SK-N-SH treated with all-trans-retinoic acid at 6 μM for 48 hours (cell line): ENCODE measurements at regions not wholly inside any gene's neighbourhood (a gene's known extent, or its start where the extent isn't known, plus 50 kb on each side); places are given as distances from the start of the nearest gene placed in this dataset.

Experiments used
- ATAC-seq: fragments of 200-7000 bp; cut with Tn5 transposase; 3 replicates; pipeline ENCODE4 v1.9.1; 2020; ENCODE audit warnings: mild to moderate bottlenecking, moderate library complexity
- ARNTL ChIP-seq: fragments of 450-650 bp; formaldehyde crosslinking; IDR thresholded peaks from 2 replicates; pipeline ENCODE4 v1.5.0; 2020; ENCODE audit warnings: low read depth, mild to moderate bottlenecking, moderate library complexity, borderline replicate concordance
- BACH2 ChIP-seq: fragments of 250-450 bp; sonication (Bioruptor Pico); IDR thresholded peaks from 2 replicates; pipeline ENCODE4 v1.9.0; 2021; ENCODE audit warnings: mild to moderate bottlenecking, borderline replicate concordance
- CREB5 ChIP-seq: fragments of 250-450 bp; sonication (Bioruptor Pico); IDR thresholded peaks from 2 replicates; pipeline ENCODE4 v1.5.1; 2020; ENCODE audit warnings: low read depth, mild to moderate bottlenecking, moderate library complexity
- CSDC2 ChIP-seq: fragments of 250-450 bp; sonication (Bioruptor Pico); IDR thresholded peaks from 2 replicates; pipeline ENCODE4 v1.5.0; 2020; ENCODE audit warnings: mild to moderate bottlenecking, moderate library complexity
- CSRNP3 ChIP-seq: fragments of 250-450 bp; sonication (Bioruptor Pico); IDR thresholded peaks from 2 replicates; pipeline ENCODE4 v1.5.1; 2021; ENCODE audit warnings: mild to moderate bottlenecking, moderate library complexity
- ESRRG ChIP-seq: fragments of 250-450 bp; sonication (Bioruptor Pico); IDR thresholded peaks from 2 replicates; pipeline ENCODE4 v1.6.1; 2021; ENCODE audit warnings: mild to moderate bottlenecking
- GLIS3 ChIP-seq: fragments of 250-450 bp; sonication (Bioruptor Pico); IDR thresholded peaks from 2 replicates; pipeline ENCODE4 v1.5.0; 2020; ENCODE audit warnings: mild to moderate bottlenecking, moderate library complexity
- ISL1 ChIP-seq: fragments of 250-450 bp; sonication (Bioruptor Pico); IDR thresholded peaks from 2 replicates; pipeline ENCODE4 v2.1.2; 2022; ENCODE audit warnings: mild to moderate bottlenecking, moderate library complexity
- OSR1 ChIP-seq: fragments of 250-450 bp; sonication (Bioruptor Pico); IDR thresholded peaks from 2 replicates; pipeline ENCODE4 v1.8.0; 2022; ENCODE audit warnings: moderate library complexity, mild to moderate bottlenecking, inconsistent platforms
- RARB ChIP-seq: fragments of 250-450 bp; sonication (Bioruptor Pico); IDR thresholded peaks from 2 replicates; pipeline ENCODE4 v1.8.0; 2021; ENCODE audit warnings: mild to moderate bottlenecking, moderate library complexity
- SNAI2 ChIP-seq: fragments of 250-450 bp; sonication (Bioruptor Pico); IDR thresholded peaks from 2 replicates; pipeline ENCODE4 v1.5.0; 2020; ENCODE audit warnings: mild to moderate bottlenecking, moderate library complexity
- TCF4 ChIP-seq: fragments of 250-450 bp; sonication (Bioruptor Pico); IDR thresholded peaks from 2 replicates; pipeline ENCODE4 v1.8.0; 2021; ENCODE audit warnings: mild to moderate bottlenecking, moderate library complexity, borderline replicate concordance
- TOX ChIP-seq: fragments of 250-450 bp; sonication (Bioruptor Pico); IDR thresholded peaks from 2 replicates; pipeline ENCODE4 v1.8.0; 2021; ENCODE audit warnings: mild to moderate bottlenecking, moderate library complexity, borderline replicate concordance
- ZC3H10 ChIP-seq: fragments of 250-450 bp; sonication (Bioruptor Pico); IDR thresholded peaks from 2 replicates; pipeline ENCODE4 v1.5.1; 2021; ENCODE audit warnings: mild to moderate bottlenecking, moderate library complexity
- ZFP3 ChIP-seq: fragments of 250-450 bp; sonication (Bioruptor Pico); IDR thresholded peaks from 2 replicates; pipeline ENCODE4 v1.5.0; 2020; ENCODE audit warnings: mild to moderate bottlenecking, moderate library complexity
- ZFP30 ChIP-seq: fragments of 450-650 bp; formaldehyde crosslinking; IDR thresholded peaks from 2 replicates; pipeline ENCODE4 v1.5.0; 2022; ENCODE audit warnings: mild to moderate bottlenecking, moderate library complexity
- ZNF565 ChIP-seq: fragments of 450-650 bp; formaldehyde crosslinking; conservative IDR thresholded peaks from 2 replicates; pipeline ENCODE4 v1.5.0; 2020; ENCODE audit warnings: low read depth, mild to moderate bottlenecking, moderate library complexity
- ZNF70 ChIP-seq: fragments of 450-650 bp; formaldehyde crosslinking; IDR thresholded peaks from 2 replicates; pipeline ENCODE4 v1.5.0; 2020; ENCODE audit warnings: mild to moderate bottlenecking, moderate library complexity
- ZNF8 ChIP-seq: fragments of 450-650 bp; formaldehyde crosslinking; IDR thresholded peaks from 2 replicates; pipeline ENCODE4 v1.5.0; 2020; ENCODE audit warnings: mild to moderate bottlenecking, moderate library complexity
- TF ChIP-seq, protein P1 (sequence below): fragments of 250-450 bp; sonication (Bioruptor Pico); IDR thresholded peaks from 2 replicates; pipeline ENCODE4 v1.8.0; 2021; ENCODE audit warnings: low read depth, mild to moderate bottlenecking, moderate library complexity, borderline replicate concordance
- TF ChIP-seq, protein P2 (sequence below): fragments of 250-450 bp; sonication (Bioruptor Pico); IDR thresholded peaks from 2 replicates; pipeline ENCODE4 v1.5.0; 2020; ENCODE audit warnings: mild to moderate bottlenecking, moderate library complexity
- TF ChIP-seq, protein P3 (sequence below): fragments of 250-450 bp; sonication (Bioruptor Pico); IDR thresholded peaks from 2 replicates; pipeline ENCODE4 v1.8.0; 2020; ENCODE audit warnings: mild to moderate bottlenecking, moderate library complexity, borderline replicate concordance

- TF ChIP-seq ZFP30 (CRISPR knock-in tag) (no peak), TOX (CRISPR knock-in tag) (no peak), OSR1 (no peak), ZNF565 (CRISPR knock-in tag) (no peak), RARB (CRISPR knock-in tag) (no peak), TCF4 (CRISPR knock-in tag) (no peak), ZFP3 (CRISPR knock-in tag) (no peak), ZNF70 (no peak), ISL1 (no peak), ARNTL (CRISPR knock-in tag) (no peak), CSRNP3 (CRISPR knock-in tag) (no peak), CSDC2 (CRISPR knock-in tag) (no peak), GLIS3 (CRISPR knock-in tag) (no peak)
- TF ChIP-seq, protein P1, sequence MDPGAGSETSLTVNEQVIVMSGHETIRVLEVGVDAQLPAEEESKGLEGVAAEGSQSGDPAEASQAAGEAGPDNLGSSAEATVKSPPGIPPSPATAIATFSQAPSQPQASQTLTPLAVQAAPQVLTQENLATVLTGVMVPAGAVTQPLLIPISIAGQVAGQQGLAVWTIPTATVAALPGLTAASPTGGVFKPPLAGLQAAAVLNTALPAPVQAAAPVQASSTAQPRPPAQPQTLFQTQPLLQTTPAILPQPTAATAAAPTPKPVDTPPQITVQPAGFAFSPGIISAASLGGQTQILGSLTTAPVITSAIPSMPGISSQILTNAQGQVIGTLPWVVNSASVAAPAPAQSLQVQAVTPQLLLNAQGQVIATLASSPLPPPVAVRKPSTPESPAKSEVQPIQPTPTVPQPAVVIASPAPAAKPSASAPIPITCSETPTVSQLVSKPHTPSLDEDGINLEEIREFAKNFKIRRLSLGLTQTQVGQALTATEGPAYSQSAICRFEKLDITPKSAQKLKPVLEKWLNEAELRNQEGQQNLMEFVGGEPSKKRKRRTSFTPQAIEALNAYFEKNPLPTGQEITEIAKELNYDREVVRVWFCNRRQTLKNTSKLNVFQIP (CRISPR knock-in tag): no peak
- TF ChIP-seq, protein P2, sequence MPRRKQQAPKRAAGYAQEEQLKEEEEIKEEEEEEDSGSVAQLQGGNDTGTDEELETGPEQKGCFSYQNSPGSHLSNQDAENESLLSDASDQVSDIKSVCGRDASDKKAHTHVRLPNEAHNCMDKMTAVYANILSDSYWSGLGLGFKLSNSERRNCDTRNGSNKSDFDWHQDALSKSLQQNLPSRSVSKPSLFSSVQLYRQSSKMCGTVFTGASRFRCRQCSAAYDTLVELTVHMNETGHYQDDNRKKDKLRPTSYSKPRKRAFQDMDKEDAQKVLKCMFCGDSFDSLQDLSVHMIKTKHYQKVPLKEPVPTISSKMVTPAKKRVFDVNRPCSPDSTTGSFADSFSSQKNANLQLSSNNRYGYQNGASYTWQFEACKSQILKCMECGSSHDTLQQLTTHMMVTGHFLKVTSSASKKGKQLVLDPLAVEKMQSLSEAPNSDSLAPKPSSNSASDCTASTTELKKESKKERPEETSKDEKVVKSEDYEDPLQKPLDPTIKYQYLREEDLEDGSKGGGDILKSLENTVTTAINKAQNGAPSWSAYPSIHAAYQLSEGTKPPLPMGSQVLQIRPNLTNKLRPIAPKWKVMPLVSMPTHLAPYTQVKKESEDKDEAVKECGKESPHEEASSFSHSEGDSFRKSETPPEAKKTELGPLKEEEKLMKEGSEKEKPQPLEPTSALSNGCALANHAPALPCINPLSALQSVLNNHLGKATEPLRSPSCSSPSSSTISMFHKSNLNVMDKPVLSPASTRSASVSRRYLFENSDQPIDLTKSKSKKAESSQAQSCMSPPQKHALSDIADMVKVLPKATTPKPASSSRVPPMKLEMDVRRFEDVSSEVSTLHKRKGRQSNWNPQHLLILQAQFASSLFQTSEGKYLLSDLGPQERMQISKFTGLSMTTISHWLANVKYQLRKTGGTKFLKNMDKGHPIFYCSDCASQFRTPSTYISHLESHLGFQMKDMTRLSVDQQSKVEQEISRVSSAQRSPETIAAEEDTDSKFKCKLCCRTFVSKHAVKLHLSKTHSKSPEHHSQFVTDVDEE (CRISPR knock-in tag): no peak
- ATAC-seq: no peak
Measured at GRCh38 chr15:61681038-61681418, 379.2 kb downstream of the VPS13C start.

DNA sequence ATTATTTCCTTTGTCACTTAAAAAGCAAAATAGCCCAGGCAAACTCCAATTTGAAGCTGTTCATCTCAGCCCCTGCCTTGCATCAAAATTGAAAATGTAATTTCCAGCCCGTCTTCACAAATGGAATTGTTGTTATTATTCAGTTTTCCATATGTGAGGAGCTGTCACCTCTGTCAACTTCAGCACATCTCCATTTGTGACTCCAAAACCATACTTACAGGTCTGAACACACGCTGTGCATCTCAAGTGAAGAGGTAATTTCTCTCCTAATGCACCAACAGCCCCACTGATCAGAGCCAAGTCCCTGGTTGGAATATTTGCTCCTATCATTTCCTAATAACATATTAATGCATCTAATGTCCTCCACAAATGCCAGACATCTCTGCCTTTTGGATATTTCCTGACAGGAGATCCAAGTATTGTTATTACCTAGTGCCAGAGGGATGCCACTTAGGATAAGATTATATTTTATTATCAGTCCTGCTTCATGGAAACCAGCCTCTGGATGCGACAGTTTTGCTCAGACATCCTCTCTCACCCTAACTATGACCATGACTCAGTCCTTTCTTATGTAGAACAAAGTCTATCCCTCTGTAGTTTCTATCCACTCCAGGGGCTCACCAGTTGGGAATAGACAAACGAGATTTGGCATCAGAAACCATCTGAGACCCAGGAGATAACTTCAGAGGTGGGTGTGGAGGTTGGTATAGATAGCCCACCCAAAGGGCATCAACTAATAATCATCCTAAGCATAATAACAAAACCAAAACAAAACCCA is 379.8 kb downstream of the VPS13C start:
- ATAC-seq: no peak
- TF ChIP-seq SNAI2 (CRISPR knock-in tag) (no peak), CREB5 (CRISPR knock-in tag) (no peak), CSRNP3 (CRISPR knock-in tag) (no peak), RARB (CRISPR knock-in tag) (no peak), OSR1 (no peak), ZC3H10 (CRISPR knock-in tag) (no peak), ISL1 (no peak), ZNF70 (no peak), ZFP3 (CRISPR knock-in tag) (no peak), TCF4 (CRISPR knock-in tag) (no peak), ZNF8 (no peak), ESRRG (no peak), BACH2 (CRISPR knock-in tag) (no peak)
- TF ChIP-seq, protein P3, sequence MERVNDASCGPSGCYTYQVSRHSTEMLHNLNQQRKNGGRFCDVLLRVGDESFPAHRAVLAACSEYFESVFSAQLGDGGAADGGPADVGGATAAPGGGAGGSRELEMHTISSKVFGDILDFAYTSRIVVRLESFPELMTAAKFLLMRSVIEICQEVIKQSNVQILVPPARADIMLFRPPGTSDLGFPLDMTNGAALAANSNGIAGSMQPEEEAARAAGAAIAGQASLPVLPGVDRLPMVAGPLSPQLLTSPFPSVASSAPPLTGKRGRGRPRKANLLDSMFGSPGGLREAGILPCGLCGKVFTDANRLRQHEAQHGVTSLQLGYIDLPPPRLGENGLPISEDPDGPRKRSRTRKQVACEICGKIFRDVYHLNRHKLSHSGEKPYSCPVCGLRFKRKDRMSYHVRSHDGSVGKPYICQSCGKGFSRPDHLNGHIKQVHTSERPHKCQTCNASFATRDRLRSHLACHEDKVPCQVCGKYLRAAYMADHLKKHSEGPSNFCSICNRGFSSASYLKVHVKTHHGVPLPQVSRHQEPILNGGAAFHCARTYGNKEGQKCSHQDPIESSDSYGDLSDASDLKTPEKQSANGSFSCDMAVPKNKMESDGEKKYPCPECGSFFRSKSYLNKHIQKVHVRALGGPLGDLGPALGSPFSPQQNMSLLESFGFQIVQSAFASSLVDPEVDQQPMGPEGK (CRISPR knock-in tag): no peak
- TF ChIP-seq, protein P1 (CRISPR knock-in tag): no peak
- TF ChIP-seq, protein P2 (CRISPR knock-in tag): no peak
- TF ChIP-seq, all 23 proteins: peak for 0
